Activated T-cell treated with anti-CD3 and anti-CD28 coated beads, Interleukin-2, amount 50 U/mL, for 48 hours (primary cell): ENCODE measurements at regions not wholly inside any gene's neighbourhood (a gene's known extent, or its start where the extent isn't known, plus 50 kb on each side); places are given as distances from the start of the nearest gene placed in this dataset.
A peak's percentile ranks its signal among the peaks of the same experiment; 100 is the strongest.
"Not testable (repeated sequence)": the region's sequence is repeated elsewhere in the genome, so short reads cannot be mapped to it uniquely, and the experiment has no call there.

Source experiments
- DNase-seq, 2 experiments: peaks; one replicate each; pipeline ENCODE4 v3.0.0-alpha.2; 2020

DNA sequence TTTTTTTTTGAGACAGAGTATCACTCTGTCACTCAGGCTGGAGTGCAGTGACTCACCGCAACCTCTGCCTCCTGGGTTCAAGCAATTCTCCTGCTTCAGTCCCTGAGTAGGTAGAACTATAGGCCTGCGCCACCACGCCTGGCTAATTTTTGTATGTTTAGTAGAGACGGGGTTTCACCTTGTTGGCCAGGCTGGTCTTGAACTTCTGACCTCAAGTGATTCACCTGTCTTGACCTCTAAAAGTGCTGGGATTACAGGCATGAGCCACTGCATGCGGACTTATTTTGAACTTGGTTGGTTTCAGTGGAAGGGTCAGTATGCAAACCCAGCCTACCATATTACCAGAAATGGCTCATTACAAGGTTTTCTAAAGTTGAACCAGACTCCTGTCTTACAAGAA lies 61.6 kb upstream of the GBA3 start:
- DNase-seq, result not testable (repeated sequence)

- DNase-seq, result peak in 1 of 2 experiments; percentile 25
These were observed 58.1 kb upstream of the GBA3 start for GRCh38 chr4:22634541-22635181.

DNA sequence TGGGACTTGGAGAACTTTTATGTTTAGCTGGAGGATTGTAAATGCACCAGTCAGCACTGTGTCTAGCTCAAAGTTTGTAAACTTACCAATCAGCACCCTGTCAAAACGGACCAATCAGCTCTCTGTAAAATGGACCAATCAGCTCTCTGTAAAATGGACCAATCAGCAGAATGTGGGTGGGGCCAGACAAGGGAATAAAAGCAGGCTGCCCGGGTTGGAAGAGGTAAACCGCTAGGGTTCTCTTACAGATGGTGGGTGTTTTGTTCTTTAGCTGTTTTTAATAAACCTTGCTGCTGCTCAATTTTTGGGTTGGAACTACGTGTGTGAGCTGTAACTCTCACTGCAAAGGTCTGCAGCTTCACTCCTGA lies 57.6 kb upstream of the GBA3 start:
- DNase-seq, result not testable (repeated sequence)

DNA sequence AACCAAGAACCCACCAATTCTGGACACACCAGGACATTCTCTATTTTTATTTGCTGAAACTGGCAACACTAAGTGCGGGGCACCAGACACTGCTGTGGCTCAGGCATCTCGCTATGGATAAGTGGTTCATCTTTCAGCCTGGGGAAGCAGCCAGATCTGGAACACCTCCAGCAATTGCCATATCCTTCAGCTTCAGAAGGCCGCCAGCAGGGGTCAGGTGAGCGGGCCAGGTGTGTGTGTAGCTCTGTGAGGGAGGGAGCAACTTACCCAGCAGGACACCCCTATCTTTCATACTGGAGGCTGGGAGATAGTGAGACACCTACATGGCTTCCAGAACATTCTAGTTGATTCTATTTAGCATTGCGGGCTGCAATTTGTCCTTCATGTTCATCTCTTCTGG lies 57.0 kb upstream of the GBA3 start:
- DNase-seq, result no peak

DNA sequence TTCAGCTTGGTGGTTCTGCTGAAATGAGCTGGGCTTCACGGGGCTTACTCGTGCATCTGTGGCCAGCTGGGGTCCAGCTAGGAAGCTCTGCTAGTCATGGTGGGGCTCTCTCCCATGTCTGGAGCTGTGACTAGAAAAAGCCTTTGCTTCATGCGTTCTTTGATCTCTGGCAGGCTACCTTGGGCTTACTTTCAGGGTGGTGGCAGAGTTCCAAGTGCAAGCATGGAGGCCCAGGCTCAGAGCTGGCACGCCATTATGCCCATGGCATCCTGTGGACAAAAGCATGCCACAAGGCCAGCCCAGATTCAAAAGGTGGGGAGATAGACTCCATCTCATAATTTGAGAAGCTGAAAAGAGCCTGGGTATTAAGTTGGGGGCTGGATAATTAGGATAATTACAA lies 55.4 kb upstream of the GBA3 start:
- DNase-seq, result no peak
